SH-SY5Y (cell line): ENCODE measurements at regions not wholly inside any gene's neighbourhood (a gene's known extent, or its start where the extent isn't known, plus 50 kb on each side); places are given as distances from the start of the nearest gene placed in this dataset.
A peak's percentile ranks its signal among the peaks of the same experiment; 100 is the strongest.

Experiments used
- GATA2 ChIP-seq: IDR thresholded peaks from 2 replicates; pipeline ENCODE4 v1.6.1; 2011; ENCODE audit warnings: mild to moderate bottlenecking, low read depth, low read length
- GATA3 ChIP-seq: IDR thresholded peaks from 2 replicates; pipeline ENCODE4 v1.6.1; 2011; ENCODE audit warnings: low read depth, mild to moderate bottlenecking, low read length, moderate library complexity

GRCh38 chr4:79206660-79207059 is 119.2 kb downstream of the NAA11 start:
- TF ChIP-seq GATA2 = no peak
- TF ChIP-seq GATA3 = no peak

GRCh38 chr4:79205121-79205520 is 120.7 kb downstream of the NAA11 start:
- no peak for TF ChIP-seq GATA3
- TF ChIP-seq GATA2 = no peak

- TF ChIP-seq GATA2 = no peak
- no peak for TF ChIP-seq GATA3
Measured at GRCh38 chr4:79201971-79202370, 123.9 kb downstream of the NAA11 start.

- TF ChIP-seq GATA2 = no peak
- TF ChIP-seq GATA3 = no peak
Measured at GRCh38 chr4:79199743-79200142, 126.1 kb downstream of the NAA11 start.

GRCh38 chr4:79198951-79199587 is 126.8 kb downstream of the NAA11 start:
- no peak; the same call in 1 of the 2 replicates for TF ChIP-seq GATA2
- peak; percentile 64 for TF ChIP-seq GATA3

GRCh38 chr4:79197275-79198009 is 128.4 kb downstream of the NAA11 start:
- TF ChIP-seq GATA3 (no peak), GATA2 (no peak)

- TF ChIP-seq GATA3 (no peak), GATA2 (no peak)
Measured at GRCh38 chr4:79185526-79186045, 140.3 kb downstream of the NAA11 start.

GRCh38 chr4:79184476-79184875 is 141.4 kb downstream of the NAA11 start:
- no peak for TF ChIP-seq GATA2
- no peak for TF ChIP-seq GATA3

- no peak for TF ChIP-seq GATA2
Measured at GRCh38 chr4:79182209-79182608, 143.7 kb downstream of the NAA11 start.

GRCh38 chr4:79181190-79181589 is 144.7 kb downstream of the NAA11 start:
- TF ChIP-seq GATA3 = no peak
- no peak for TF ChIP-seq GATA2

GRCh38 chr4:79178760-79179159 is 147.1 kb downstream of the NAA11 start:
- TF ChIP-seq GATA2 (no peak), GATA3 (no peak)

GRCh38 chr4:79177388-79177787 is 148.5 kb downstream of the NAA11 start:
- TF ChIP-seq GATA3 (no peak), GATA2 (no peak)

- no peak for TF ChIP-seq GATA3
- no peak for TF ChIP-seq GATA2
Measured at GRCh38 chr4:79176351-79176750, 149.5 kb downstream of the NAA11 start.

GRCh38 chr4:79175716-79176115 is 150.1 kb downstream of the NAA11 start:
- TF ChIP-seq GATA3 (no peak), GATA2 (no peak)

- TF ChIP-seq GATA3 (no peak), GATA2 (no peak)
Measured at GRCh38 chr4:79174490-79175252, 151.2 kb downstream of the NAA11 start.
